CD4-positive, CD25-positive, alpha-beta regulatory T cell (primary cell): ENCODE measurements at regions not wholly inside any gene's neighbourhood (a gene's known extent, or its start where the extent isn't known, plus 50 kb on each side); places are given as distances from the start of the nearest gene placed in this dataset.

Source experiments
- ATAC-seq, 2 donors: fragments of 150-1000 bp; cut with Tn5 transposase; one replicate each; pipeline ENCODE4 v1.10.0; 2021; ENCODE audit warnings: low read depth in 2 of 2, moderate number of reproducible peaks in 2 of 2, moderate library complexity in 1 of 2
- DNase-seq, 3 donors: peaks; one replicate each; pipeline versions ENCODE4 v3.0.0 to v3.0.0-alpha.2; 2012 to 2022; ENCODE audit warnings: mixed read lengths in 1 of 3
- H3K27ac ChIP-seq: one replicate; pipeline ENCODE4 v1.7.0; 2013; ENCODE audit warnings: mild to moderate bottlenecking, low read length; ENCODE audit not compliant: insufficient read depth, poor library complexity, severe bottlenecking
- H3K27me3 ChIP-seq: one replicate; pipeline ENCODE4 v1.7.0; 2013; ENCODE audit warnings: low read length; ENCODE audit not compliant: control insufficient read depth, insufficient read depth
- H3K36me3 ChIP-seq: one replicate; pipeline ENCODE4 v1.7.0; 2013; ENCODE audit warnings: mild to moderate bottlenecking, low read length, moderate library complexity; ENCODE audit not compliant: control insufficient read depth, insufficient read depth
- H3K4me1 ChIP-seq: 2 replicates; pipeline ENCODE4 v1.7.0; 2013; ENCODE audit warnings: mild to moderate bottlenecking, low read length; ENCODE audit not compliant: insufficient read depth, control insufficient read depth, poor library complexity, severe bottlenecking
- H3K4me3 ChIP-seq: one replicate; pipeline ENCODE4 v1.7.0; 2013; ENCODE audit warnings: low read depth, mild to moderate bottlenecking, low read length, moderate library complexity
- H3K9me3 ChIP-seq, 2 experiments: 1 replicate in 1 of 2; 2 replicates in 1 of 2; pipeline ENCODE4 v1.7.0; 2013; ENCODE audit warnings: low read length in 2 of 2, mild to moderate bottlenecking in 1 of 2, moderate library complexity in 1 of 2; ENCODE audit not compliant: control insufficient read depth in 2 of 2
- H3K27ac Mint-ChIP-seq, 3 donors: one replicate each; pipeline ENCODE4 v1.8.0; 2020 to 2022; ENCODE audit warnings: mild to moderate bottlenecking in 3 of 3, mixed read lengths in 3 of 3, moderate library complexity in 2 of 3
- H3K27me3 Mint-ChIP-seq: one replicate; pipeline ENCODE4 v1.8.0; 2022; ENCODE audit warnings: mild to moderate bottlenecking, mixed read lengths
- H3K36me3 Mint-ChIP-seq: one replicate; pipeline ENCODE4 v1.8.0; 2020; ENCODE audit warnings: mixed read lengths
- H3K4me1 Mint-ChIP-seq, 4 donors: one replicate each; pipeline ENCODE4 v1.8.0; 2020 to 2022; ENCODE audit warnings: mixed read lengths in 4 of 4, mild to moderate bottlenecking in 1 of 4
- H3K4me3 Mint-ChIP-seq, 4 donors: one replicate each; pipeline ENCODE4 v1.8.0; 2020 to 2022; ENCODE audit warnings: mild to moderate bottlenecking in 4 of 4, mixed read lengths in 4 of 4, moderate library complexity in 3 of 4
- H3K9me3 Mint-ChIP-seq, 7 donors: one replicate each; pipeline ENCODE4 v1.8.0; 2020 to 2022; ENCODE audit warnings: mixed read lengths in 7 of 7, mild to moderate bottlenecking in 3 of 7, moderate library complexity in 2 of 7

DNA sequence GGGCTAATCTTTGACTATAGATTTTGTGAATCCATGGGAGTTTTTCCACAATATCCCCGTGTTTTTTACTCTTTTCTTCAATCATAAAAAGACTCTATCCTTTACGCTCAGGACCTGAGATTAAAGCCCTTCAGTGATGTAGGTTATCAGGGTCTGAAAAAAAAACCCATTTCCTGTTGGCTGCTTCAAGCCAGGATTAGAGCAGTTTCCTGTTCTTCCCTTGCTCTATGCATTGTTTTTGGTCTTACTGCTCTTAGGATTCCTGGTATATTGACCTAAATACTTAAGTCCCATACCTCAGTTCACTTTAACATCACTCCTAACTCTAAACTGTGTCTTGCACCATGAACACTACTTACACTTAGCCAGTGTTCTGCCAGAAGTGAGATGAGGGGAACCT lies 319.3 kb upstream of the CHD1 start:
- Histone ChIP-seq H3K27me3 (no peaks in the 10 kb centered on the region), H3K9me3 (no peaks in the 10 kb centered on the region), H3K27ac (no peak overlapping the region), H3K4me1 (no peaks in the 10 kb centered on the region), H3K4me3 (no peak overlapping the region), H3K36me3 (no peaks in the 10 kb centered on the region)
- Mint-ChIP-seq H3K27me3 (no peaks in the 10 kb centered on the region), H3K9me3 (peaks cover 0 to 9% (median 2%) of the 10 kb centered on the region in 7 donors), H3K4me1 (no peaks in the 10 kb centered on the region), H3K4me3 (no peak overlapping the region), H3K36me3 (no peaks in the 10 kb centered on the region), H3K27ac (no peak overlapping the region)
- no peak for DNase-seq
- ATAC-seq = no peak

DNA sequence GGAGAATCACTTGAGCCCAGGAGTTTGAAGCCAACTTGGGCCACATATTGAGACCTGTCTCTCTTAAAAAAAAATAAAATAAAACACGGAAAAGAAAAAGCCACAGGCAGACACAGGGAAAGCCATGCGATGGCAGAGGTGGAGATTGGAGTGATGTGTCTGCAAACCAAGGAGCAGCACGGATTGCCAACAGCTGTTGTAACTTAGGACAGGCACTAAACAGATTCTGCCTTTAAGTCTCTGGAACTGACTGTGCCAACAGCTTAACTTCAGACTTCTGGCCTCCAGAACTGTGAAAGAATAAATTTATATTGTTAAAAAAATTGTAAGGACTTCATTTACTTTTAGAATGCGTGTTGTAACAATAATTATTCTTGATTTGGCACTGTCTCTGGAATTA lies 318.5 kb upstream of the CHD1 start:
- Histone ChIP-seq H3K9me3 (no peaks in the 10 kb centered on the region), H3K36me3 (no peaks in the 10 kb centered on the region), H3K4me1 (no peaks in the 10 kb centered on the region), H3K27ac (no peak overlapping the region), H3K4me3 (no peak overlapping the region), H3K27me3 (no peaks in the 10 kb centered on the region)
- peaks cover 0 to 9% (median 0%) of the 10 kb centered on the region in 7 donors for H3K9me3 Mint-ChIP-seq
- no peak overlapping the region for H3K27ac Mint-ChIP-seq
- H3K27me3 Mint-ChIP-seq = no peaks in the 10 kb centered on the region
- H3K36me3 Mint-ChIP-seq = no peaks in the 10 kb centered on the region
- ATAC-seq = no peak
- no peak overlapping the region for H3K4me3 Mint-ChIP-seq
- no peak for DNase-seq
- H3K4me1 Mint-ChIP-seq = no peaks in the 10 kb centered on the region

DNA sequence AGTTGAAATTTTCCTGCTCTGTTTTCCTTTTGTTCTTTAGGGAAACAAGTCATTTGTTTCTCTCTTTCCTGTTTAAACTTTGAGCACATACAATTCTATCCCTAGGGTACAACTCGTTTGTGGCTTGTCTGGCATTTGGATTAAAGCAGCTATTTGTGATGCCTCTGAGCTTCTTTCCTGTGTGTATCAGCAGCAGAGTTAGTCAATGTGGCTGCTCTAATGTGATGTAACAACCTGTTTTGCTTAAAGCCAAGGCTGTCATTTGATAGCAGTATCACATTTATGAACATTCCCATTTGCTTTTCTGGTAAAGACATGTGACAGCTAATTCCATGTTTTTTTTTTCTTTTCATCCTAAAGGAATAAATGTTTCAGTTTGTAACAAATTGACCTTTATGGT lies 314.3 kb upstream of the CHD1 start:
- Histone ChIP-seq H3K4me3 (no peak overlapping the region), H3K27ac (no peak overlapping the region), H3K4me1 (no peaks in the 10 kb centered on the region), H3K27me3 (no peaks in the 10 kb centered on the region), H3K36me3 (no peaks in the 10 kb centered on the region), H3K9me3 (no peaks in the 10 kb centered on the region)
- no peak for ATAC-seq
- DNase-seq = no peak
- no peaks in the 10 kb centered on the region for H3K9me3 Mint-ChIP-seq
- H3K27ac Mint-ChIP-seq = no peak overlapping the region
- no peak overlapping the region for H3K4me3 Mint-ChIP-seq
- no peaks in the 10 kb centered on the region for H3K36me3 Mint-ChIP-seq
- no peaks in the 10 kb centered on the region for H3K27me3 Mint-ChIP-seq
- H3K4me1 Mint-ChIP-seq = no peaks in the 10 kb centered on the region

DNA sequence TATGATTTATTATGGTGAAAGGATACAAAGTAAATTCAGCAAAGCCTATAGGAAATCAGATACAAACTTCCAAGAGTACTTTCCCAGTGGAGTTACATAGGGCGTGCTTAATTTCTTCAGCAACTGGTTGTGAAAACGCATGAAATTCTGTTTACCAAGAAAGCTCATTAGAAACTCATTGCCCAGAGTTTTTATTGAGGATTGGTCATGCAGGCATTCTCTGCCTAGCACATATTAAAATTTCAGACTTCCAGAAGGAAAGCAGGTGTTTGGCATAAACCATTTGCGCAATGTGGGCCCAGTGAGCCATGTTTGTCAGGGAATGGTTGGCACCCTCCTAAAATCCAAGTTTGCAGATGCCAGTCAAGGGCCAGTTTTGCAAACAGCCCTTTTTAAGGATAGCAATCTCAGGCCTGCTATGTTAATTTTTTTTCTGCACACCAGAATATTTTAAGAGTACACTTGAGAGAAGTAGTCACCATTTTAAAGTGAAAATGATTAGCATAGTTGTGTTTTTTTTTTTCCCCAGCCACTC lies 311.1 kb upstream of the CHD1 start:
- ATAC-seq = no peak
- Histone ChIP-seq H3K4me3 (no peak overlapping the region), H3K4me1 (no peaks in the 10 kb centered on the region), H3K27ac (no peak overlapping the region), H3K27me3 (no peaks in the 10 kb centered on the region), H3K9me3 (no peaks in the 10 kb centered on the region), H3K36me3 (no peaks in the 10 kb centered on the region)
- no peaks in the 10 kb centered on the region for H3K27me3 Mint-ChIP-seq
- H3K4me3 Mint-ChIP-seq = no peak overlapping the region
- H3K36me3 Mint-ChIP-seq = no peaks in the 10 kb centered on the region
- H3K27ac Mint-ChIP-seq = no peak overlapping the region
- H3K9me3 Mint-ChIP-seq = peaks cover 0 to 2% (median 0%) of the 10 kb centered on the region in 7 donors
- no peak for DNase-seq
- H3K4me1 Mint-ChIP-seq = no peaks in the 10 kb centered on the region

GRCh38 chr5:99191206-99191745 lies 262.5 kb upstream of the CHD1 start:
- Mint-ChIP-seq H3K27me3 (peaks cover 8% of the 10 kb centered on the region), H3K36me3 (no peaks in the 10 kb centered on the region), H3K4me1 (no peaks in the 10 kb centered on the region), H3K4me3 (no peak overlapping the region), H3K27ac (no peak overlapping the region), H3K9me3 (peaks cover 0 to 2% (median 0%) of the 10 kb centered on the region in 7 donors)
- H3K36me3 ChIP-seq = no peaks in the 10 kb centered on the region
- H3K27me3 ChIP-seq = no peaks in the 10 kb centered on the region
- H3K4me3 ChIP-seq = no peak overlapping the region
- no peaks in the 10 kb centered on the region for H3K4me1 ChIP-seq
- DNase-seq (no peak), ATAC-seq (no peak)
- no peaks in the 10 kb centered on the region for H3K9me3 ChIP-seq
- no peak overlapping the region for H3K27ac ChIP-seq

DNA sequence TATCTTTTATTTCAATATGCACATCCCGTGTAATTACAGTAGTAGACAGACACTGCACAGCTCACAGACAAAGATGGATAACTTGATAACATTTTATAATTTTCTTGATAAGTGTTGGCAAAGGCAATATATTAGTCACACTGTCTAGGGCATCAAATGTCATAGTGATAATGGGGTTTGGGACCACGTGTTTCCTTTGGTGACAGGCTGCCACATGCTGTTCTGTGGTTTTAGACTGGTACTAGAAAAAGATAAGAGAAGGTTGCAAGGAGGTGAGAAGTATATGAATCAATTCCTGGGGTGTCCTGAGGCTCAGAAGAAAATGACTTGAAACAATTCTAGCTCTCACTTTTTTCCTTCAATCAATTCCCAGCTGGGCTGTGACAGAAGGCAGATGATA lies 258.8 kb upstream of the CHD1 start:
- Histone ChIP-seq H3K9me3 (no peaks in the 10 kb centered on the region), H3K36me3 (no peaks in the 10 kb centered on the region), H3K27me3 (no peaks in the 10 kb centered on the region), H3K27ac (no peak overlapping the region), H3K4me1 (no peaks in the 10 kb centered on the region), H3K4me3 (no peak overlapping the region)
- peaks cover 6% of the 10 kb centered on the region for H3K27me3 Mint-ChIP-seq
- H3K4me1 Mint-ChIP-seq = no peaks in the 10 kb centered on the region
- no peak overlapping the region for H3K27ac Mint-ChIP-seq
- peaks cover 0 to 7% (median 2%) of the 10 kb centered on the region in 7 donors for H3K9me3 Mint-ChIP-seq
- H3K36me3 Mint-ChIP-seq = no peaks in the 10 kb centered on the region
- H3K4me3 Mint-ChIP-seq = no peak overlapping the region
- DNase-seq (peak in 1 of 3 donors; percentile 11), ATAC-seq (no peak)

GRCh38 chr5:99179206-99179605 lies 250.4 kb upstream of the CHD1 start:
- H3K4me3 Mint-ChIP-seq = no peak overlapping the region
- H3K27ac Mint-ChIP-seq = no peak overlapping the region
- H3K4me1 Mint-ChIP-seq = no peaks in the 10 kb centered on the region
- Histone ChIP-seq H3K4me3 (no peak overlapping the region), H3K36me3 (no peaks in the 10 kb centered on the region), H3K4me1 (no peaks in the 10 kb centered on the region), H3K9me3 (no peaks in the 10 kb centered on the region), H3K27me3 (no peaks in the 10 kb centered on the region), H3K27ac (no peak overlapping the region)
- DNase-seq (no peak), ATAC-seq (no peak)
- H3K36me3 Mint-ChIP-seq = no peaks in the 10 kb centered on the region
- H3K27me3 Mint-ChIP-seq = no peaks in the 10 kb centered on the region
- H3K9me3 Mint-ChIP-seq = peaks cover 0 to 8% (median 3%) of the 10 kb centered on the region in 7 donors

DNA sequence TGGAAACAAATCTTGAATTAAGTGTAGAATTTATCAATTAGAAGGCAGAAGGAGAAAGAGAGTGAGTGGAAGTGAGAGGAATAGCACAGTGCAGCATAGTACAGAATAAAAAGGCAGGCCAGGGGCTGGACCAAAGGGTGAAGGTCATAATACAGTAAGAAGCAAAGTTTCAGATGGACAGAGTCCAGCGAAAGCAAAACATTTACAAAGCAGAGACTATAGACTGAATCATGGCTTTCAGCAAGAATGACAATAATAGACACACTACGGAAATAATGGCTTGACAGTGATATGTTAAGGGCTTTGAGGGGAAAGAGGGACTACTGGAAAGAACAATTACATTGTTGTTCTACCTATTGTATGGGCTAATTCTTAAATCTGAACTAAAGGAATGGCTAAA lies 249.0 kb upstream of the CHD1 start:
- H3K27me3 Mint-ChIP-seq = no peaks in the 10 kb centered on the region
- H3K9me3 Mint-ChIP-seq = peaks cover 0 to 5% (median 0%) of the 10 kb centered on the region in 7 donors
- no peak overlapping the region for H3K27ac ChIP-seq
- H3K4me3 Mint-ChIP-seq = no peak overlapping the region
- no peak overlapping the region for H3K27ac Mint-ChIP-seq
- H3K4me1 Mint-ChIP-seq = no peaks in the 10 kb centered on the region
- no peak overlapping the region for H3K4me3 ChIP-seq
- H3K27me3 ChIP-seq = no peaks in the 10 kb centered on the region
- no peaks in the 10 kb centered on the region for H3K4me1 ChIP-seq
- H3K9me3 ChIP-seq = no peaks in the 10 kb centered on the region
- DNase-seq (no peak), ATAC-seq (no peak)
- H3K36me3 ChIP-seq = no peaks in the 10 kb centered on the region
- H3K36me3 Mint-ChIP-seq = no peaks in the 10 kb centered on the region
